ENCODE measurements at regions not wholly inside any gene's neighbourhood (a gene's known extent, or its start where the extent isn't known, plus 50 kb on each side); places are given as distances from the start of the nearest gene placed in this dataset.

GRCh38 chr2:19784456-19784855, 117.3 kb downstream of the TTC32 start:
- DNase-seq (ENCODE audit: low read depth) = no peak

- no peak for DNase-seq (ENCODE audit: low read depth)
These were observed 117.8 kb downstream of the TTC32 start for GRCh38 chr2:19783935-19784334.

- no peak for DNase-seq (ENCODE audit: low read depth)
These were observed 124.8 kb downstream of the TTC32 start for GRCh38 chr2:19776941-19777514.

GRCh38 chr2:19775838-19776237, 125.9 kb downstream of the TTC32 start:
- peak; percentile 68 for DNase-seq (ENCODE audit: low read depth)

GRCh38 chr2:19775315-19775714, 126.5 kb downstream of the TTC32 start:
- DNase-seq (ENCODE audit: low read depth) = no peak

GRCh38 chr2:19774805-19775176, 127.0 kb downstream of the TTC32 start:
- no peak for DNase-seq (ENCODE audit: low read depth)

- DNase-seq (ENCODE audit: low read depth) = no peak
These were observed 128.8 kb downstream of the TTC32 start for GRCh38 chr2:19772981-19773380.

GRCh38 chr2:19769513-19769912, 132.3 kb downstream of the TTC32 start:
- peak; percentile 48 for DNase-seq (ENCODE audit: low read depth)

GRCh38 chr2:19767899-19768298, 133.9 kb downstream of the TTC32 start:
- no peak for DNase-seq (ENCODE audit: low read depth)

GRCh38 chr2:19764998-19765397, 136.8 kb downstream of the TTC32 start:
- peak; percentile 93 for DNase-seq (ENCODE audit: low read depth)

- peak; percentile 33 for DNase-seq (ENCODE audit: low read depth)
These were observed 138.1 kb downstream of the TTC32 start for GRCh38 chr2:19763731-19764130.

- DNase-seq (ENCODE audit: low read depth) = no peak
These were observed 138.7 kb downstream of the TTC32 start for GRCh38 chr2:19762959-19763605.

- peak; percentile 28 for DNase-seq (ENCODE audit: low read depth)
These were observed 139.6 kb downstream of the TTC32 start for GRCh38 chr2:19762142-19762541.

GRCh38 chr2:19759880-19760279, 141.9 kb downstream of the TTC32 start:
- DNase-seq (ENCODE audit: low read depth) = peak; percentile 99

GRCh38 chr2:19758658-19759057, 143.1 kb downstream of the TTC32 start:
- no peak for DNase-seq (ENCODE audit: low read depth)

- DNase-seq (ENCODE audit: low read depth) = peak; percentile 49
These were observed 144.2 kb downstream of the TTC32 start for GRCh38 chr2:19757586-19757985.

GRCh38 chr2:19754907-19755306, 146.9 kb downstream of the TTC32 start:
- peak; percentile 56 for DNase-seq (ENCODE audit: low read depth)

GRCh38 chr2:19753818-19754217, 148.0 kb downstream of the TTC32 start:
- DNase-seq (ENCODE audit: low read depth) = no peak

- peak; percentile 70 for DNase-seq (ENCODE audit: low read depth)
These were observed 148.5 kb downstream of the TTC32 start for GRCh38 chr2:19753314-19753713.

GRCh38 chr2:19752500-19752899, 149.3 kb downstream of the TTC32 start:
- no peak for DNase-seq (ENCODE audit: low read depth)

GRCh38 chr2:19751631-19752030, 150.2 kb downstream of the TTC32 start:
- no peak for DNase-seq (ENCODE audit: low read depth)

GRCh38 chr2:19750136-19750535, 151.6 kb downstream of the TTC32 start:
- DNase-seq (ENCODE audit: low read depth) = no peak

GRCh38 chr2:19749507-19749836, 152.3 kb downstream of the TTC32 start:
- no peak for DNase-seq (ENCODE audit: low read depth)

All from RPMI7951 (cell line).